ENCODE measurements at regions not wholly inside any gene's neighbourhood (a gene's known extent, or its start where the extent isn't known, plus 50 kb on each side); places are given as distances from the start of the nearest gene placed in this dataset.

DNA sequence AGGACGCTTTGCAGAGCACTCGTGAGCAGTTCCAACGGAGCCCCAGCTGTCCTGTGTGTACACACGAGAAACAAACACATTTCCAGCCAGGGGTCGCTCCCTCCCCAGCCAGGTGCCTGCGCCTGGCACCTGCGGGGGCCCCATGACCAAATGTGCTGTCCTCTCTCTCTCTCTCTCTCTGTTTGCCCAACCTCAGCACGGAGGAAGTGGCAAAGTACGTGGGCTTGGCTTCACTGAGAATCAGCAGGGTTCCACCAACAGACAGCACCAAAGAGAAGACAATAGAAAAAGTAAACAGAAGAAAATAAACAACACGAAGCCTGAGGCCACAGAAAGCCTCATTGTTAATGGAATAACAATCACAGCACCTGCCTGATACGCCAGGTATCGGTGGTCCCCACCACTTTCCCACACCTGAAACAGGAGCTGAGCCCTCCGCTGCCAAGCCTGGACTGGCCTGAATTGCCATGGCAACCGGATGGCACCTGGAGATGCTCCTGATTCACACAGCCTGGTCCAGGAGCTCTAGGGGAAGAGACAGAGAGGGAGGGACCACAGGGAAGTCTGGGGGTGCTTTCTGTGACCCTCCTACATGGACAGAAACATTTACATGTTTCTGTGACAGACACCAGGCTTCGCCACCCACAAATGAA lies 103.9 kb upstream of the CACNA1A start:
- CTCF ChIA-PET, result interaction anchor here (0.6 to 3.2 kb wide), 10 partner anchors 12 to 252 kb away, joined by 3 to 14 read pairs (median 3); no protein-coding TSS in a partner anchor
- POLR2A ChIA-PET, result no interaction called here
- H3K27ac Mint-ChIP-seq, result 0 out of 2 replicates have a peak overlapping the region, but pooled peaks have one; percentile 53
- ATAC-seq (peak; percentile 39), DNase-seq (ENCODE audit: low spot score) (peak; percentile 40)
- H3K4me1 Mint-ChIP-seq, result peaks cover 12% of the 10 kb centered on the region
- H3K9me3 Mint-ChIP-seq, result peaks cover 8% of the 10 kb centered on the region
- no peaks in the 10 kb centered on the region for H3K27me3 Mint-ChIP-seq (ENCODE audit: low read depth)
- no peaks in the 10 kb centered on the region for H3K36me3 Mint-ChIP-seq
- no peak overlapping the region for H3K4me3 Mint-ChIP-seq
- no peak for TF ChIP-seq ZNF263 (CRISPR knock-in tag; IDR thresholded peaks at IDR 0.05; ENCODE audit: low read depth)
- 0 out of 2 replicates have a peak, but pooled peaks have one; percentile 32 for TF ChIP-seq SMAD3 (CRISPR knock-in tag; IDR thresholded peaks at IDR 0.05; ENCODE audit: borderline replicate concordance)
- TF ChIP-seq, protein P1, sequence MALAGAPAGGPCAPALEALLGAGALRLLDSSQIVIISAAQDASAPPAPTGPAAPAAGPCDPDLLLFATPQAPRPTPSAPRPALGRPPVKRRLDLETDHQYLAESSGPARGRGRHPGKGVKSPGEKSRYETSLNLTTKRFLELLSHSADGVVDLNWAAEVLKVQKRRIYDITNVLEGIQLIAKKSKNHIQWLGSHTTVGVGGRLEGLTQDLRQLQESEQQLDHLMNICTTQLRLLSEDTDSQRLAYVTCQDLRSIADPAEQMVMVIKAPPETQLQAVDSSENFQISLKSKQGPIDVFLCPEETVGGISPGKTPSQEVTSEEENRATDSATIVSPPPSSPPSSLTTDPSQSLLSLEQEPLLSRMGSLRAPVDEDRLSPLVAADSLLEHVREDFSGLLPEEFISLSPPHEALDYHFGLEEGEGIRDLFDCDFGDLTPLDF (CRISPR knock-in tag; IDR thresholded peaks at IDR 0.05), result no peak

DNA sequence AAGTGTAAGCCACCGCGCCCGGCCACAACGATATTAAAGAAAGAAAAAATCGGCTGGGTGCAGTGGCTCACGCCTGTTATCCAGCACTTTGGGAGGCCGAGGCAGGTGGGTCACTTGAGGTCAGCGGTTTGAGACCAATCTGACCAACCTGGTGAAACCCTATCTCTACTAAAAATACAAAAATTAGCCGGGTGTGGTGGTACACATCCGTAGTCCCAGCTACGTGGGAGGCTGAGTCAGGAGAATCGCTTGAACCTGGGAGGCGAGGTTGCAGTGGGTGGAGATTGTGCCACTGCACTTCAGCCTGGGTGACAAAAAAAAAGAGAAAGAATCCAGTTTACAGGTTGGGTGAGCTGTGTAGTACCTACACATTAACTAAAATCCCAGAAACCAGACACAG lies 99.9 kb upstream of the CACNA1A start:
- TF ChIP-seq FOXP4 (CRISPR knock-in tag; IDR thresholded peaks at IDR 0.05), result no peak
- no peak for TF ChIP-seq ERG (CRISPR knock-in tag; IDR thresholded peaks at IDR 0.05)
- TF ChIP-seq ZNF138 (CRISPR knock-in tag; conservative IDR thresholded peaks at IDR 0.05), result no peak
- TF ChIP-seq MXD4 (CRISPR knock-in tag; IDR thresholded peaks at IDR 0.05; ENCODE audit: borderline replicate concordance), result no peak
- TF ChIP-seq IRF1 (CRISPR knock-in tag; IDR thresholded peaks at IDR 0.05), result no peak
- TF ChIP-seq ZNF416 (CRISPR knock-in tag; IDR thresholded peaks at IDR 0.05), result no peak
- TF ChIP-seq KAT7 (CRISPR knock-in tag; IDR thresholded peaks at IDR 0.05; ENCODE audit: borderline replicate concordance), result no peak
- no peak overlapping the region for H3K4me3 Mint-ChIP-seq
- ATAC-seq (no peak), DNase-seq (ENCODE audit: low spot score) (no peak)
- H3K27me3 Mint-ChIP-seq (ENCODE audit: low read depth), result no peaks in the 10 kb centered on the region
- H3K4me1 Mint-ChIP-seq, result peaks cover 22% of the 10 kb centered on the region
- peaks cover 2% of the 10 kb centered on the region; the same call in 1 of the 2 replicates for H3K9me3 Mint-ChIP-seq
- no peaks in the 10 kb centered on the region for H3K36me3 Mint-ChIP-seq
- ChIA-PET CTCF (interaction anchor here (0.6 to 2.9 kb wide), 5 partner anchors 12 to 301 kb away, joined by 3 to 16 read pairs (median 6); no protein-coding TSS in a partner anchor), POLR2A (no interaction called here)
- H3K27ac Mint-ChIP-seq, result no peak overlapping the region

GRCh38 chr19:13604902-13605586 lies 98.8 kb upstream of the CACNA1A start:
- DNase-seq (ENCODE audit: low spot score) (no peak), ATAC-seq (peak; percentile 63)
- Mint-ChIP-seq H3K4me3 (no peak overlapping the region), H3K4me1 (peaks cover 19% of the 10 kb centered on the region), H3K36me3 (no peaks in the 10 kb centered on the region), H3K9me3 (no peaks in the 10 kb centered on the region), H3K27me3 (ENCODE audit: low read depth) (no peaks in the 10 kb centered on the region), H3K27ac (no peak overlapping the region)
- CTCF ChIA-PET, result interaction anchor here (1.0 to 2.9 kb wide), 4 partner anchors 16 to 116 kb away, joined by 3 to 16 read pairs (median 10); no protein-coding TSS in a partner anchor
- POLR2A ChIA-PET, result no interaction called here
- TF ChIP-seq, protein P2, sequence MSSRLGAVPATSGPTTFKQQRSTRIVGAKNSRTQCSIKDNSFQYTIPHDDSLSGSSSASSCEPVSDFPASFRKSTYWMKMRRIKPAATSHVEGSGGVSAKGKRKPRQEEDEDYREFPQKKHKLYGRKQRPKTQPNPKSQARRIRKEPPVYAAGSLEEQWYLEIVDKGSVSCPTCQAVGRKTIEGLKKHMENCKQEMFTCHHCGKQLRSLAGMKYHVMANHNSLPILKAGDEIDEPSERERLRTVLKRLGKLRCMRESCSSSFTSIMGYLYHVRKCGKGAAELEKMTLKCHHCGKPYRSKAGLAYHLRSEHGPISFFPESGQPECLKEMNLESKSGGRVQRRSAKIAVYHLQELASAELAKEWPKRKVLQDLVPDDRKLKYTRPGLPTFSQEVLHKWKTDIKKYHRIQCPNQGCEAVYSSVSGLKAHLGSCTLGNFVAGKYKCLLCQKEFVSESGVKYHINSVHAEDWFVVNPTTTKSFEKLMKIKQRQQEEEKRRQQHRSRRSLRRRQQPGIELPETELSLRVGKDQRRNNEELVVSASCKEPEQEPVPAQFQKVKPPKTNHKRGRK (CRISPR knock-in tag; IDR thresholded peaks at IDR 0.05; ENCODE audit: borderline replicate concordance), result peak; percentile 99
- TF ChIP-seq SOX15 (CRISPR knock-in tag; IDR thresholded peaks at IDR 0.05) (no peak), TEAD1 (CRISPR knock-in tag; IDR thresholded peaks at IDR 0.05) (no peak)

Data from WTC11 (cell line).